Keratinocyte (primary cell): ENCODE measurements at regions not wholly inside any gene's neighbourhood (a gene's known extent, or its start where the extent isn't known, plus 50 kb on each side); places are given as distances from the start of the nearest gene placed in this dataset.
"Not testable (repeated sequence)": the region's sequence is repeated elsewhere in the genome, so short reads cannot be mapped to it uniquely, and the experiment has no call there.

ENCODE experiments used
- DNase-seq: peaks from one replicate; pipeline ENCODE4 v3.0.0-alpha.2; 2011; ENCODE audit warnings: low read depth, missing footprints, low spot score
- FAIRE-seq: peaks from 2 replicates; lab custom pipeline; 2011; peaks lifted over from hg19 to GRCh38; lab: Jason Lieb, UNC
- H2AFZ ChIP-seq: 2 replicates; pipeline ENCODE4 v1.6.0; 2012; ENCODE audit warnings: low read length, control low read depth, inconsistent platforms; ENCODE audit not compliant: control insufficient read depth
- H3K27ac ChIP-seq: 2 replicates; pipeline ENCODE4 v1.5.1; 2011; ENCODE audit warnings: low read length; ENCODE audit not compliant: control insufficient read depth, insufficient read depth
- H3K27me3 ChIP-seq: 3 replicates; pipeline ENCODE4 v1.6.0; 2011; ENCODE audit warnings: low read length; ENCODE audit not compliant: control insufficient read depth, insufficient read depth; ENCODE audit errors: extremely low read depth
- H3K36me3 ChIP-seq, 2 experiments: 2 replicates in 1 of 2; 3 replicates in 1 of 2; pipeline ENCODE4 v1.5.1; 2011; ENCODE audit warnings: low read length in 2 of 2, mild to moderate bottlenecking in 1 of 2; ENCODE audit not compliant: control insufficient read depth in 2 of 2, insufficient read depth in 2 of 2; ENCODE audit errors: extremely low read depth in 1 of 2
- H3K4me1 ChIP-seq: 3 replicates; pipeline ENCODE4 v1.5.1; 2011; ENCODE audit warnings: low read length; ENCODE audit not compliant: control insufficient read depth, insufficient read depth; ENCODE audit errors: extremely low read depth
- H3K4me2 ChIP-seq: 3 replicates; pipeline ENCODE4 v1.6.0; 2011; ENCODE audit warnings: low read depth, low read length; ENCODE audit not compliant: control insufficient read depth, insufficient read depth; ENCODE audit errors: extremely low read depth
- H3K4me3 ChIP-seq, 3 experiments: fragments of 200-600 bp in 1 of 3; sonication (generic) in 1 of 3; 2 replicates in 2 of 3; 3 replicates in 1 of 3; pipeline ENCODE4 v1.5.1; 2011 to 2016; ENCODE audit warnings: low read length in 3 of 3, mild to moderate bottlenecking in 3 of 3, control low read depth in 2 of 3, inconsistent platforms in 1 of 3, low read depth in 1 of 3, mixed read lengths in 1 of 3, mixed run types in 1 of 3, moderate library complexity in 1 of 3; ENCODE audit not compliant: control insufficient read depth in 2 of 3, insufficient read depth in 2 of 3; ENCODE audit errors: extremely low read depth in 1 of 3
- H3K79me2 ChIP-seq: 2 replicates; pipeline ENCODE4 v1.6.0; 2012; ENCODE audit warnings: low read length; ENCODE audit not compliant: control insufficient read depth, insufficient read depth
- H3K9ac ChIP-seq: 3 replicates; pipeline ENCODE4 v1.6.0; 2011; ENCODE audit warnings: low read length; ENCODE audit not compliant: control insufficient read depth, insufficient read depth; ENCODE audit errors: extremely low read depth
- H3K9me1 ChIP-seq: 3 replicates; pipeline ENCODE4 v1.6.0; 2011; ENCODE audit warnings: low read length; ENCODE audit not compliant: control insufficient read depth, insufficient read depth; ENCODE audit errors: extremely low read depth
- H3K9me3 ChIP-seq: 2 replicates; pipeline ENCODE4 v1.5.1; 2012; ENCODE audit warnings: low read depth, low read length; ENCODE audit not compliant: control insufficient read depth
- H4K20me1 ChIP-seq: 3 replicates; pipeline ENCODE4 v1.6.0; 2011; ENCODE audit warnings: low read length; ENCODE audit not compliant: control insufficient read depth, insufficient read depth; ENCODE audit errors: extremely low read depth
- EZH2 ChIP-seq: IDR thresholded peaks from one replicate; pipeline ENCODE4 v1.6.1; 2012; ENCODE audit warnings: inconsistent platforms, mild to moderate bottlenecking, low read length, moderate library complexity
- dilution Hi-C: fragments of 300-500 bp; cut with MboI; formaldehyde crosslinking; loops from one replicate; pipeline ENCODE4 v1.7.0; 2020; ENCODE audit warnings: low sequenced_read_pairs; ENCODE audit not compliant: extremely low pct_ligation_motif_present
- TF ChIP-seq, protein P1 (sequence below), 3 experiments: IDR thresholded peaks in 1 of 3; conservative IDR thresholded peaks in 1 of 3; optimal IDR thresholded peaks in 1 of 3; 2 replicates in 2 of 3; 3 replicates in 1 of 3; pipeline versions ENCODE3 to v1.5.1; 2011; ENCODE audit warnings: low read length in 3 of 3, mild to moderate bottlenecking in 3 of 3, moderate library complexity in 2 of 3, control low read depth in 1 of 3, inconsistent platforms in 1 of 3; ENCODE audit not compliant: insufficient read depth in 2 of 3; ENCODE audit errors: extremely low read depth in 1 of 3

DNA sequence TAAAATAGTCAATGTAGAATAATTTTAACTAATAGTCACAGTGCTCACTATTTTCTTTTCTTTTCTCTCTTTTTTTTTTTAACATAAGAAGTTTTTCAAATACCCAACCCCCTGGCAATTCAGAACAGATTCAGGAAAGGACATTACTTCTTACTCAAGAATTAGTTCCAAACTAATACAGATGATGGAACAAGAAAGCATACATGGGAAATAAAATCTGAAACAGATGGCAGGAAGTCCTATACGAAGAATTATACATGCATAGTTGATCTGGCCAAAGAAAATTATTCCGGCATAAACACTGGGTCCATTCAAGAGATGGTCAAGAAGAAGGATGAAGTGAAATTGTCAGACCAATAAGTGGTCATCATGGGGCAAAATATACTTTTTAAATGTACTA, 614.4 kb upstream of the INTU start:
- Histone ChIP-seq H4K20me1 (no peaks in the 10 kb centered on the region), H3K4me3 (no peak overlapping the region), H3K36me3 (no peaks in the 10 kb centered on the region), H3K27me3 (no peaks in the 10 kb centered on the region), H3K4me2 (no peak overlapping the region), H3K4me1 (no peaks in the 10 kb centered on the region), H3K9me1 (no peaks in the 10 kb centered on the region), H3K79me2 (no peaks in the 10 kb centered on the region), H2AFZ (no peak overlapping the region), H3K9me3 (no peaks in the 10 kb centered on the region), H3K27ac (no peak overlapping the region), H3K9ac (no peak overlapping the region)
- DNase-seq (no peak), FAIRE-seq (no peak)
- dilution Hi-C loops, result no loop called here
- TF ChIP-seq, protein P1, sequence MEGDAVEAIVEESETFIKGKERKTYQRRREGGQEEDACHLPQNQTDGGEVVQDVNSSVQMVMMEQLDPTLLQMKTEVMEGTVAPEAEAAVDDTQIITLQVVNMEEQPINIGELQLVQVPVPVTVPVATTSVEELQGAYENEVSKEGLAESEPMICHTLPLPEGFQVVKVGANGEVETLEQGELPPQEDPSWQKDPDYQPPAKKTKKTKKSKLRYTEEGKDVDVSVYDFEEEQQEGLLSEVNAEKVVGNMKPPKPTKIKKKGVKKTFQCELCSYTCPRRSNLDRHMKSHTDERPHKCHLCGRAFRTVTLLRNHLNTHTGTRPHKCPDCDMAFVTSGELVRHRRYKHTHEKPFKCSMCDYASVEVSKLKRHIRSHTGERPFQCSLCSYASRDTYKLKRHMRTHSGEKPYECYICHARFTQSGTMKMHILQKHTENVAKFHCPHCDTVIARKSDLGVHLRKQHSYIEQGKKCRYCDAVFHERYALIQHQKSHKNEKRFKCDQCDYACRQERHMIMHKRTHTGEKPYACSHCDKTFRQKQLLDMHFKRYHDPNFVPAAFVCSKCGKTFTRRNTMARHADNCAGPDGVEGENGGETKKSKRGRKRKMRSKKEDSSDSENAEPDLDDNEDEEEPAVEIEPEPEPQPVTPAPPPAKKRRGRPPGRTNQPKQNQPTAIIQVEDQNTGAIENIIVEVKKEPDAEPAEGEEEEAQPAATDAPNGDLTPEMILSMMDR (optimal IDR thresholded peaks at IDR 0.05 in 1 of 3, IDR thresholded peaks at IDR 0.05 in 1 of 3, conservative IDR thresholded peaks at IDR 0.05 in 1 of 3; ENCODE audit: extremely low read depth in 1 of 3, insufficient read depth in 2 of 3, low read length in 3 of 3), result no peak
- TF ChIP-seq EZH2, result no peak

DNA sequence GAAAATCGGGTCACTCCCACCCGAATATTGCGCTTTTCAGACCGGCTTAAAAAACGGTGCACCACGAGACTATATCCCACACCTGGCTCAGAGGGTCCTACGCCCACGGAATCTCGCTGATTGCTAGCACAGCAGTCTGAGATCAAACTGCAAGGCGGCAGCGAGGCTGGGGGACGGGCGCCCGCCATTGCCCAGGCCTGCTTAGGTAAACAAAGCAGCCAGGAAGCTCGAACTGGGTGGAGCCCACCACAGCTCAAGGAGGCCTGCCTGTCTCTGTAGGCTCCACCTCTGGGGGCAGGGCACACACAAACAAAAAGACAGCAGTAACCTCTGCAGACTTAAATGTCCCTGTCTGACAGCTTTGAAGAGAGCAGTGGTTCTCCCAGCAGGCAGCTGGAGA, 611.9 kb upstream of the INTU start:
- H3K9me1 ChIP-seq, H2AFZ ChIP-seq, FAIRE-seq, H3K36me3 ChIP-seq, dilution Hi-C loops, H3K9me3 ChIP-seq, DNase-seq, H3K27me3 ChIP-seq, H3K4me1 ChIP-seq, H3K9ac ChIP-seq, H3K27ac ChIP-seq, H3K79me2 ChIP-seq, H4K20me1 ChIP-seq, H3K4me3 ChIP-seq, H3K4me2 ChIP-seq: not testable (repeated sequence)

DNA sequence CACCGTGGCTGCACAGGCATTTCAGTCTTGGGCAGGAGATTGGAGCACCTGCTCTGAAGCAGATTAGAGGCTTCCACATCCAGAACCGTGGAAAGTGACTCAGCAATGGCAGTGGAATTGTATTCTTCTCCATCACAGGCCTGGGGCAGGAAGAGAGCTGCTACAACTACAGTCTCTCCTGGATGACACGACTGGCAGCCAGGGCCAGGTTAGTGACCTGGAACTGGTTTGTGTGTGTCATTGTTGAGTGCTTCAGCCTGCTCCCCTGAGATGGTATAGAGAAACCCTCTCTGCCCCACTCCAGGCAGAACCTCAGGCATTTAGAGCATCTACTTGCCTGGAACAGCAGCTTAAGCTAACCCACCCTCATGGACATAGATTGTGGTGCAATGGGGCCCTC, 596.5 kb upstream of the INTU start:
- Histone ChIP-seq H3K36me3 (no peaks in the 10 kb centered on the region), H3K9me1 (no peaks in the 10 kb centered on the region), H3K79me2 (no peaks in the 10 kb centered on the region), H2AFZ (no peak overlapping the region), H3K4me1 (no peaks in the 10 kb centered on the region), H3K4me3 (no peak overlapping the region), H3K27me3 (no peaks in the 10 kb centered on the region), H3K9ac (no peak overlapping the region), H4K20me1 (no peaks in the 10 kb centered on the region), H3K9me3 (no peaks in the 10 kb centered on the region), H3K27ac (no peak overlapping the region), H3K4me2 (no peak overlapping the region)
- TF ChIP-seq, protein P1 (optimal IDR thresholded peaks at IDR 0.05 in 1 of 3, IDR thresholded peaks at IDR 0.05 in 1 of 3, conservative IDR thresholded peaks at IDR 0.05 in 1 of 3; ENCODE audit: extremely low read depth in 1 of 3, insufficient read depth in 2 of 3, low read length in 3 of 3), result no peak
- TF ChIP-seq EZH2, result no peak
- dilution Hi-C loops, result no loop called here
- no peak for DNase-seq
- FAIRE-seq, result no peak
